ENCODE measurements at regions not wholly inside any gene's neighbourhood (a gene's known extent, or its start where the extent isn't known, plus 50 kb on each side); places are given as distances from the start of the nearest gene placed in this dataset.

DNA sequence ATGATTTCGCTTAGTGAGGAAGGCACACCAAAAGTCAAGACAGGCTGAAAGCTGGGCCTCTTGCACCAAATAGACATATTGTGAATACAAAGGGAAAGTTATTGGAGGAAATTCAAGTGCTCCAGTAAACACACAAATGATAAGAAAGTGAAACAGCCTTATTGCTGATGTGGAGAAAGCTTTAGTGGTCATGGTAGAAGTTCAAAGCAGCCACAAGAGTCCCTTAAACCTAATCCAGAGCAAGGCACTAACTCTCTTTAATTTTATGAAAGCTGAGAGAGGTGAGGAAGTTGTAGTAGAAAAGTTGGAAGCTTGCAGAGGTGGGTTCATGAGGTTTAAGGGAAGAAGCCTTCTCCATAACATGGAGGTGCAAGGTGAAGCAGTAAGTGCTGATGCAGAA lies 988.3 kb downstream of the VRK1 start:
- Histone ChIP-seq H3K27me3 (no peaks in the 10 kb centered on the region), H3K4me1 (no peaks in the 10 kb centered on the region), H3K36me3 (no peaks in the 10 kb centered on the region), H3K4me3 (no peak overlapping the region), H3K9me3 (no peaks in the 10 kb centered on the region), H3K27ac (replicated peaks in 1 of 4) (no peak overlapping the region)
- intact Hi-C loops (cut with DNase I) = no loop called here
- WGBS = 93% methylated on average over 1 of the region's 1 CpG
- TF ChIP-seq EP300 (IDR thresholded peaks at IDR 0.05) (no peak), POLR2A (IDR thresholded peaks at IDR 0.05; ENCODE audit: low read depth) (no peak), POLR2AphosphoS5 (IDR thresholded peaks at IDR 0.05) (no peak)
- TF ChIP-seq, protein P1, sequence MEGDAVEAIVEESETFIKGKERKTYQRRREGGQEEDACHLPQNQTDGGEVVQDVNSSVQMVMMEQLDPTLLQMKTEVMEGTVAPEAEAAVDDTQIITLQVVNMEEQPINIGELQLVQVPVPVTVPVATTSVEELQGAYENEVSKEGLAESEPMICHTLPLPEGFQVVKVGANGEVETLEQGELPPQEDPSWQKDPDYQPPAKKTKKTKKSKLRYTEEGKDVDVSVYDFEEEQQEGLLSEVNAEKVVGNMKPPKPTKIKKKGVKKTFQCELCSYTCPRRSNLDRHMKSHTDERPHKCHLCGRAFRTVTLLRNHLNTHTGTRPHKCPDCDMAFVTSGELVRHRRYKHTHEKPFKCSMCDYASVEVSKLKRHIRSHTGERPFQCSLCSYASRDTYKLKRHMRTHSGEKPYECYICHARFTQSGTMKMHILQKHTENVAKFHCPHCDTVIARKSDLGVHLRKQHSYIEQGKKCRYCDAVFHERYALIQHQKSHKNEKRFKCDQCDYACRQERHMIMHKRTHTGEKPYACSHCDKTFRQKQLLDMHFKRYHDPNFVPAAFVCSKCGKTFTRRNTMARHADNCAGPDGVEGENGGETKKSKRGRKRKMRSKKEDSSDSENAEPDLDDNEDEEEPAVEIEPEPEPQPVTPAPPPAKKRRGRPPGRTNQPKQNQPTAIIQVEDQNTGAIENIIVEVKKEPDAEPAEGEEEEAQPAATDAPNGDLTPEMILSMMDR (IDR thresholded peaks at IDR 0.05) = no peak
- DNase-seq (ENCODE audit: extremely low spot score) = no peak

DNA sequence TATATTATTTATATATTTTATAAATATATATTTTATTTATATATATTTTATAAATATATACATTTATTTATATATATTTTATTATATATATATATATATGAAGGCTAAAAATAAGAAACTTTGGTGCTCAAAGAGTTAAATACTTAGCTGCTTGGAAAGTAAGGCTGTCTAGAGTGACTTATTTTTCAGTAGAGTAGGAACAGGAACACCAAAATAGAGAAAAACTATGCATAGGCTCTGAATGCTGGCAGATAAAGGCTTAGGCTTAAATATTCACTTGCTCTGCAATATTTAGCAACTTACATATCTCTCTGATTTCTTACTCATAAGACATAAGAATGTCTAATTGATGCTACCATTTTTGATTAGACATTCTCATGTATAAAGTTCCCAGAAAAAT lies 991.2 kb downstream of the VRK1 start:
- Histone ChIP-seq H3K27ac (replicated peaks in 1 of 4) (no peak overlapping the region), H3K9me3 (no peaks in the 10 kb centered on the region), H3K36me3 (no peaks in the 10 kb centered on the region), H3K4me3 (no peak overlapping the region), H3K27me3 (no peaks in the 10 kb centered on the region), H3K4me1 (no peaks in the 10 kb centered on the region)
- intact Hi-C loops (cut with DNase I) = no loop called here
- no peak for DNase-seq (ENCODE audit: extremely low spot score)
- TF ChIP-seq EP300 (IDR thresholded peaks at IDR 0.05) = no peak
- no peak for TF ChIP-seq POLR2A (IDR thresholded peaks at IDR 0.05; ENCODE audit: low read depth)
- no peak for TF ChIP-seq POLR2AphosphoS5 (IDR thresholded peaks at IDR 0.05)
- TF ChIP-seq, protein P1 (IDR thresholded peaks at IDR 0.05) = no peak

DNA sequence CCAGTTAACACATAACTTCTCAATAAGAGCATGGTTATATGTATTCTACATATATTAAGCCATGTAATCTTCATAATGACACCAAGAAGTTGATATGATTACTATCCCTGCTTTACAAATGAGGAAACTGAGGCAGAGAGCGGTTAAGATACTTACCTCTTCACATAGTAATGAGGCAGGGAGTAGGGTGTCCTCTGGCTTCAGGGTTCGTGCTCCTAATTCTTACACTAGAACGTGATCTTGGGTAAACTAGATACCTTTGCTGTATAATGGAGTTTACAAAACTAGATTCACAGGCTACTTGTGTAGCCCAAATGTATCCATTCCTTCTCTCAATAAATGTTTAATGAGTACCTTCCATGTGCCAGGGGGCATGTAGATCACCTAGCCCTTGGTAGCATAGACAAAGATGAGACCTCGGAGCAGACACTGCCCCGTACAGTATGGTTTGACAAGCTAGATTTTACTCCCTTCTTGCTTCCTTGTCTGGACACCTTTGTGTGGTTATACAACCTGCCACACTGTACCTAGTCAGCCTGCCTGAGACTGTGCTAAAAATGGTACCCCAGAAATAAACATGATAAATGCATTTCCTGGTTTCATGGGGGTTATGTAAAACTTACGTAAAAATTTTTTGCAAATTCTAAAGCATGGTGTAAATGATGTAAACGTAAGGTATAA lies 991.8 kb downstream of the VRK1 start:
- no peak overlapping the region for H3K4me3 ChIP-seq
- H3K9me3 ChIP-seq = no peaks in the 10 kb centered on the region
- 87% methylated on average over 7 of the region's 7 CpGs for WGBS
- intact Hi-C loops (cut with DNase I) = no loop called here
- no peak overlapping the region for H3K27ac ChIP-seq (replicated peaks in 1 of 4)
- H3K27me3 ChIP-seq = no peaks in the 10 kb centered on the region
- H3K4me1 ChIP-seq = no peaks in the 10 kb centered on the region
- H3K36me3 ChIP-seq = no peaks in the 10 kb centered on the region
- DNase-seq (ENCODE audit: extremely low spot score) = no peak
- TF ChIP-seq, protein P1 (IDR thresholded peaks at IDR 0.05) = no peak
- TF ChIP-seq POLR2A (IDR thresholded peaks at IDR 0.05; ENCODE audit: low read depth) = no peak
- TF ChIP-seq EP300 (IDR thresholded peaks at IDR 0.05) = no peak
- no peak for TF ChIP-seq POLR2AphosphoS5 (IDR thresholded peaks at IDR 0.05)

DNA sequence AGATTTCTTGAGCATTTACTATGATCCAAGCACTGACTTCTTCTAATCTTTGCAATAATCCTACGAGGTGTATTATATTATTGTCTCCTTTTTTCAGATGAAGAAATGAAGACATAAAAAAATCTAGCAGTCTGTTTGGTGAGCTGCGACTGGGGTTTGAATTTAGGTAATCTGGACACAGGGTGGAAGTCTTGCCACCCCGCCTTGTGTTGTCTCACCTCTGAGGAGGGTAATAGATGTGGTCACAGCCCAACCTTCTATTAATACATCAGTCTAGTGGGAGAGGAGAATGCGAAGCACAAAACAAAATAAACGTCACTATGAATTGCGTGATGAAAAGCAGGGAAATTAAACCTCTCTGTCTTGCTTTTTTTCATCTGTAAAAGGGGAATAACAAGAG lies 993.9 kb downstream of the VRK1 start:
- no peaks in the 10 kb centered on the region for H3K36me3 ChIP-seq
- H3K9me3 ChIP-seq = no peaks in the 10 kb centered on the region
- no peak overlapping the region for H3K27ac ChIP-seq (replicated peaks in 1 of 4)
- no peaks in the 10 kb centered on the region for H3K27me3 ChIP-seq
- 70% methylated on average over 6 of the region's 6 CpGs for WGBS
- intact Hi-C loops (cut with DNase I) = no loop called here
- TF ChIP-seq POLR2AphosphoS5 (IDR thresholded peaks at IDR 0.05) = no peak
- TF ChIP-seq, protein P1 (IDR thresholded peaks at IDR 0.05) = no peak
- TF ChIP-seq EP300 (IDR thresholded peaks at IDR 0.05) = no peak
- no peak for TF ChIP-seq POLR2A (IDR thresholded peaks at IDR 0.05; ENCODE audit: low read depth)
- no peaks in the 10 kb centered on the region for H3K4me1 ChIP-seq
- DNase-seq (ENCODE audit: extremely low spot score) = peak; percentile 75
- no peak overlapping the region for H3K4me3 ChIP-seq

DNA sequence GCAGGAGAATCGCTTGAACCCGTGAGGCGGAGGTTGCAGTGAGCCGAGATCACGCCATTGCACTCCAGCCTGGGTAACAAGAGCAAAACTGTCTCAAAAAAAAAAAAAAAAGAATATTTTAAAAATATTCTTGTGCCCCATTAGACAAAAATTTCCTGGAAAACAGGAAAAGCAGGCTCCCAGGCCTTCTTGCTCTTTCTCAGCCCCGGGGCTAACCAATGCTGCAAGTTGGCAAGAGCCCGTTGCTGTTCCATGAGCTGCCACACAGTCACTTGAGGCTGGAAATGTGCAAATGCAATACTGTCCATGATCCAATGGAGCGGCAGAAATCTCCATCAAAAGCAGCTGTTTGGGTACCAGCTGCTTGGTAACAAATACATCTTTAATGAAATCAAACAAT lies 994.7 kb downstream of the VRK1 start:
- no peak overlapping the region for H3K27ac ChIP-seq (replicated peaks in 1 of 4)
- no peaks in the 10 kb centered on the region for H3K27me3 ChIP-seq
- H3K4me1 ChIP-seq = no peaks in the 10 kb centered on the region
- WGBS = 78% methylated on average over 8 of the region's 8 CpGs
- H3K36me3 ChIP-seq = no peaks in the 10 kb centered on the region
- H3K4me3 ChIP-seq = no peak overlapping the region
- intact Hi-C loops (cut with DNase I) = no loop called here
- DNase-seq (ENCODE audit: extremely low spot score) = peak; percentile 45
- H3K9me3 ChIP-seq = no peaks in the 10 kb centered on the region
- TF ChIP-seq EP300 (IDR thresholded peaks at IDR 0.05) (no peak), POLR2AphosphoS5 (IDR thresholded peaks at IDR 0.05) (no peak), POLR2A (IDR thresholded peaks at IDR 0.05; ENCODE audit: low read depth) (no peak)
- TF ChIP-seq, protein P1 (IDR thresholded peaks at IDR 0.05) = no peak
